Kidney (tissue), 13 donors: ENCODE measurements at regions not wholly inside any gene's neighbourhood (a gene's known extent, or its start where the extent isn't known, plus 50 kb on each side); places are given as distances from the start of the nearest gene placed in this dataset.

Source experiments
- DNase-seq, 5 donors: peaks; one replicate each; pipeline ENCODE4 v3.0.0-alpha.2; 2013 to 2020
- FAIRE-seq: peaks from 2 replicates; lab custom pipeline; 2012; peaks lifted over from hg19 to GRCh38; lab: Jason Lieb, UNC
- H3K27ac ChIP-seq, 2 donors: one replicate each; pipeline ENCODE4 v1.7.0; 2013; ENCODE audit warnings: low read depth in 2 of 2, low read length in 2 of 2, inconsistent platforms in 1 of 2
- H3K27me3 ChIP-seq: one replicate; pipeline ENCODE4 v1.7.1; 2013; ENCODE audit warnings: low read length, inconsistent platforms; ENCODE audit not compliant: control insufficient read depth, insufficient read depth
- H3K36me3 ChIP-seq, 3 donors: one replicate each; pipeline versions ENCODE4 v1.7.0 to v1.7.1; 2013; ENCODE audit warnings: low read length in 3 of 3, control low read depth in 1 of 3, inconsistent platforms in 1 of 3; ENCODE audit not compliant: insufficient read depth in 3 of 3, control insufficient read depth in 2 of 3
- H3K4me1 ChIP-seq, 3 donors: one replicate each; pipeline versions ENCODE4 v1.7.0 to v1.7.1; 2013; ENCODE audit warnings: low read length in 3 of 3, inconsistent platforms in 1 of 3, low read depth in 1 of 3; ENCODE audit not compliant: control insufficient read depth in 2 of 3, insufficient read depth in 2 of 3
- H3K4me3 ChIP-seq, 3 donors: one replicate each; pipeline versions ENCODE4 v1.7.0 to v1.8.1; 2013; ENCODE audit warnings: low read length in 3 of 3, control low read depth in 1 of 3, inconsistent platforms in 1 of 3
- H3K9ac ChIP-seq, 3 donors: one replicate each; pipeline versions ENCODE4 v1.7.0 to v1.7.1; 2013; ENCODE audit warnings: low read length in 3 of 3, control low read depth in 1 of 3, inconsistent platforms in 1 of 3
- H3K9me3 ChIP-seq, 3 donors: one replicate each; pipeline versions ENCODE4 v1.7.0 to v1.7.1; 2013; ENCODE audit warnings: low read length in 3 of 3, control low read depth in 1 of 3, inconsistent platforms in 1 of 3; ENCODE audit not compliant: control insufficient read depth in 2 of 3, insufficient read depth in 1 of 3
- CTCF ChIP-seq: IDR thresholded peaks from 3 replicates; pipeline ENCODE4 v1.5.1; 2012; ENCODE audit warnings: mild to moderate bottlenecking, moderate library complexity, borderline replicate concordance; ENCODE audit not compliant: insufficient read depth; ENCODE audit errors: extremely low read depth
- intact Hi-C: fragments of 100-400 bp; cut with DNase I; formaldehyde crosslinking; loops from one replicate; pipeline ENCODE4 v1.11.1; 2022
- donor health status: control.
- donor health status: control.
- donor health status: control.
- donor health status: control.
- donor health status: control.
- donor health status: DM: yes; HTN: yes; CAD: no.
- donor health status: Normal renal cell carcinoma (clear cell type).

- no peaks in the 10 kb centered on the region for H3K36me3 ChIP-seq
- H3K27ac ChIP-seq = no peak overlapping the region
- no peaks in the 10 kb centered on the region for H3K27me3 ChIP-seq
- H3K9ac ChIP-seq = no peak overlapping the region
- intact Hi-C loops = no loop called here
- no peaks in the 10 kb centered on the region for H3K9me3 ChIP-seq
- H3K4me3 ChIP-seq = no peak overlapping the region
- H3K4me1 ChIP-seq = no peaks in the 10 kb centered on the region
- TF ChIP-seq CTCF = no peak
- FAIRE-seq = no peak
- DNase-seq = no peak
Measured at GRCh38 chr7:34269084-34269483, 363.7 kb downstream of the BMPER start.

GRCh38 chr7:34275624-34276023 lies 370.3 kb downstream of the BMPER start:
- no peak for TF ChIP-seq CTCF
- H3K27ac ChIP-seq = no peak overlapping the region
- H3K4me1 ChIP-seq = no peaks in the 10 kb centered on the region
- no peak overlapping the region for H3K9ac ChIP-seq
- DNase-seq (no peak), FAIRE-seq (no peak)
- H3K4me3 ChIP-seq = no peak overlapping the region
- no peaks in the 10 kb centered on the region for H3K36me3 ChIP-seq
- intact Hi-C loops = no loop called here
- no peaks in the 10 kb centered on the region for H3K9me3 ChIP-seq
- H3K27me3 ChIP-seq = no peaks in the 10 kb centered on the region

GRCh38 chr7:34277016-34277802 lies 371.9 kb downstream of the BMPER start:
- no peak overlapping the region for H3K9ac ChIP-seq
- no peak for FAIRE-seq
- no peaks in the 10 kb centered on the region for H3K27me3 ChIP-seq

More at GRCh38 chr7:34277016-34277802, 371.9 kb downstream of the BMPER start:
- no peaks in the 10 kb centered on the region for H3K36me3 ChIP-seq
- no peaks in the 10 kb centered on the region for H3K9me3 ChIP-seq
- no peaks in the 10 kb centered on the region for H3K4me1 ChIP-seq
- TF ChIP-seq CTCF = no peak
- no peak for DNase-seq
- H3K4me3 ChIP-seq = no peak overlapping the region
- intact Hi-C loops = no loop called here
- H3K27ac ChIP-seq = no peak overlapping the region
